Endothelial cell of umbilical vein (primary cell): ENCODE measurements at regions not wholly inside any gene's neighbourhood (a gene's known extent, or its start where the extent isn't known, plus 50 kb on each side); places are given as distances from the start of the nearest gene placed in this dataset.

Experiments
- BruUV-seq: library from RNA; stranded (reverse); fragments of 400-500 nt; replicated peaks from 2 replicates; lab custom pipeline; 2021; lab: Mats Ljungman, UMichigan
- CTCF ChIA-PET: fragments of 300-600, 350-600 bp; sonication (Branson Sonifier 250); formaldehyde crosslinking; loops from one replicate; lab custom pipeline; 2021; ENCODE audit warnings: antibody characterized with exemption, inconsistent platforms; lab: Charles Lee
- POLR2A ChIA-PET: fragments of 300-600, 350-600 bp; sonication (Branson Sonifier 250); formaldehyde crosslinking; loops from one replicate; lab custom pipeline; 2021; ENCODE audit warnings: antibody characterized with exemption, inconsistent platforms; lab: Charles Lee
- DNase-seq: peaks from one replicate; pipeline ENCODE4 v3.0.0-alpha.2; 2011; ENCODE audit warnings: low read depth, low spot score
- FAIRE-seq: peaks from 2 replicates; lab custom pipeline; 2011; peaks lifted over from hg19 to GRCh38; lab: Jason Lieb, UNC
- H2AFZ ChIP-seq: 2 replicates; pipeline ENCODE4 v1.6.0; 2012; ENCODE audit warnings: low read depth, low read length, control low read depth, inconsistent platforms
- H3K27ac ChIP-seq: 2 replicates; pipeline ENCODE4 v1.5.1; 2011; ENCODE audit warnings: low read depth, mild to moderate bottlenecking, control low read depth, low read length, moderate library complexity; ENCODE audit not compliant: insufficient read depth
- H3K27me3 ChIP-seq, 2 experiments: 2 replicates each; pipeline versions ENCODE4 v1.6.0 to v1.6.1; 2011; ENCODE audit warnings: low read length in 2 of 2, mixed read lengths in 1 of 2; ENCODE audit not compliant: control insufficient read depth in 2 of 2, insufficient read depth in 2 of 2
- H3K36me3 ChIP-seq, 2 experiments: 2 replicates in 1 of 2; 3 replicates in 1 of 2; pipeline ENCODE4 v1.5.1; 2011; ENCODE audit warnings: low read length in 2 of 2, mild to moderate bottlenecking in 1 of 2, moderate library complexity in 1 of 2; ENCODE audit not compliant: control insufficient read depth in 2 of 2, insufficient read depth in 2 of 2; ENCODE audit errors: extremely low read depth in 1 of 2
- H3K4me1 ChIP-seq: 3 replicates; pipeline ENCODE4 v1.5.1; 2011; ENCODE audit warnings: mild to moderate bottlenecking, low read length; ENCODE audit not compliant: control insufficient read depth, insufficient read depth; ENCODE audit errors: extremely low read depth
- H3K4me2 ChIP-seq: 2 replicates; pipeline ENCODE4 v1.6.1; 2011; ENCODE audit warnings: low read length, control low read depth, mixed read lengths; ENCODE audit not compliant: insufficient read depth
- H3K4me3 ChIP-seq, 3 experiments: fragments of 200-600 bp in 1 of 3; sonication (generic), shearing (Covaris generic) in 1 of 3; replicated peaks in 1 of 3; 2 replicates each; pipeline ENCODE4 v1.5.1; 2011 to 2016; ENCODE audit warnings: control low read depth in 3 of 3, low read length in 3 of 3, mild to moderate bottlenecking in 2 of 3, inconsistent platforms in 1 of 3, low read depth in 1 of 3, moderate library complexity in 1 of 3; ENCODE audit not compliant: insufficient read depth in 1 of 3
- H3K79me2 ChIP-seq: 2 replicates; pipeline ENCODE4 v1.6.0; 2012; ENCODE audit warnings: low read length, inconsistent platforms; ENCODE audit not compliant: control insufficient read depth, insufficient read depth
- H3K9ac ChIP-seq: replicated peaks from 2 replicates; pipeline ENCODE3; 2011; ENCODE audit warnings: low read length, control low read depth; ENCODE audit not compliant: insufficient read depth; ENCODE audit errors: extremely low read depth
- H3K9me1 ChIP-seq: replicated peaks from 3 replicates; pipeline ENCODE4 v1.6.0; 2011; ENCODE audit warnings: mild to moderate bottlenecking, low read length; ENCODE audit not compliant: control insufficient read depth, insufficient read depth; ENCODE audit errors: extremely low read depth
- H3K9me3 ChIP-seq: replicated peaks from 2 replicates; pipeline ENCODE4 v1.5.1; 2012; ENCODE audit warnings: low read length, inconsistent platforms; ENCODE audit not compliant: control insufficient read depth, insufficient read depth
- H4K20me1 ChIP-seq: replicated peaks from 2 replicates; pipeline ENCODE3; 2011; ENCODE audit warnings: mild to moderate bottlenecking, low read length; ENCODE audit not compliant: control insufficient read depth, insufficient read depth; ENCODE audit errors: extremely low read depth
- CTCF ChIP-seq, 2 donors: IDR thresholded peaks; 1 replicate in 1 of 2; 2 replicates in 1 of 2; pipeline ENCODE4 v1.5.1; 2011; ENCODE audit warnings: low read length in 2 of 2, mild to moderate bottlenecking in 2 of 2, moderate library complexity in 2 of 2, control low read depth in 1 of 2, inconsistent platforms in 1 of 2, low read depth in 1 of 2; ENCODE audit not compliant: insufficient read depth in 1 of 2; ENCODE audit errors: extremely low read depth in 1 of 2
- EZH2 ChIP-seq: IDR thresholded peaks from 2 replicates; pipeline ENCODE4 v1.6.1; 2012; ENCODE audit warnings: borderline replicate concordance, low read depth, mild to moderate bottlenecking, moderate library complexity, low read length, inconsistent platforms; ENCODE audit not compliant: severe bottlenecking
- GATA2 ChIP-seq: IDR thresholded peaks from 2 replicates; pipeline ENCODE4 v1.7.0; 2011; ENCODE audit warnings: low read depth, mild to moderate bottlenecking, moderate library complexity, mixed read lengths, low read length; ENCODE audit not compliant: insufficient read length, insufficient read depth
- MYC ChIP-seq: IDR thresholded peaks from one replicate; pipeline ENCODE4 v1.6.1; 2011; ENCODE audit warnings: mild to moderate bottlenecking, low read depth, low read length
- POLR2A ChIP-seq: IDR thresholded peaks from 2 replicates; pipeline ENCODE4 v1.6.1; 2012; ENCODE audit warnings: low read depth, mild to moderate bottlenecking, control low read depth, low read length
- POLR2AphosphoS5 ChIP-seq: IDR thresholded peaks from 2 replicates; pipeline ENCODE4 v1.6.1; 2012; ENCODE audit warnings: low read depth, mild to moderate bottlenecking, control low read depth, low read length, moderate library complexity; ENCODE audit not compliant: insufficient read depth
- dilution Hi-C: fragments of 300-500 bp; cut with MboI; formaldehyde crosslinking; loops from one replicate; pipeline ENCODE4 v1.15.0; 2019; ENCODE audit warnings: low sequenced_read_pairs; ENCODE audit not compliant: extremely low pct_ligation_motif_present
- intact Hi-C: fragments of 100-400 bp; cut with micrococcal nuclease; formaldehyde crosslinking; loops from one replicate; pipeline ENCODE4 v1.10.0; 2022
- TF ChIP-seq, protein P1 (sequence below): IDR thresholded peaks from 2 replicates; pipeline ENCODE4 v1.6.1; 2011; ENCODE audit not compliant: insufficient read depth, insufficient read length

- Histone ChIP-seq H3K9me3 (no peaks in the 10 kb centered on the region), H3K27me3 (peaks cover 0 to 2% of the 10 kb centered on the region in 2 experiments), H2AFZ (no peak overlapping the region), H3K36me3 (no peaks in the 10 kb centered on the region), H3K79me2 (no peaks in the 10 kb centered on the region), H3K4me1 (no peaks in the 10 kb centered on the region), H3K27ac (no peak overlapping the region), H4K20me1 (no peaks in the 10 kb centered on the region), H3K9me1 (no peaks in the 10 kb centered on the region), H3K4me3 (no peak overlapping the region), H3K9ac (no peak overlapping the region), H3K4me2 (no peak overlapping the region)
- dilution Hi-C loops = no loop called here
- ChIA-PET CTCF (interaction anchor here (1.0 to 1.4 kb wide), 3 partner anchors 42 to 184 kb away, joined by 3 to 10 read pairs (median 3); no protein-coding TSS in a partner anchor), POLR2A (no interaction called here)
- FAIRE-seq = no peak
- intact Hi-C loops = no loop called here
- TF ChIP-seq CTCF (IDR thresholded peaks at IDR 0.05; ENCODE audit: extremely low read depth in 1 of 2, insufficient read depth in 1 of 2, low read depth in 1 of 2, low read length in 2 of 2) = no peak
- TF ChIP-seq, protein P1, sequence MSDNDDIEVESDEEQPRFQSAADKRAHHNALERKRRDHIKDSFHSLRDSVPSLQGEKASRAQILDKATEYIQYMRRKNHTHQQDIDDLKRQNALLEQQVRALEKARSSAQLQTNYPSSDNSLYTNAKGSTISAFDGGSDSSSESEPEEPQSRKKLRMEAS = no peak
- no peak for TF ChIP-seq MYC
- no peak for TF ChIP-seq EZH2
- no peak for TF ChIP-seq POLR2A
- no peak for TF ChIP-seq POLR2AphosphoS5
- TF ChIP-seq GATA2 = no peak
- no TSS peak for BruUV-seq
- no peak for DNase-seq
Measured at GRCh38 chr11:116457336-116458007, 315.3 kb downstream of the BUD13 start.
